Muscle of arm (tissue), 1 donor: ENCODE measurements at regions not wholly inside any gene's neighbourhood (a gene's known extent, or its start where the extent isn't known, plus 50 kb on each side); places are given as distances from the start of the nearest gene placed in this dataset.

ENCODE experiments used
- DNase-seq: peaks from one replicate; pipeline ENCODE4 v3.0.0-alpha.2; 2013

DNA sequence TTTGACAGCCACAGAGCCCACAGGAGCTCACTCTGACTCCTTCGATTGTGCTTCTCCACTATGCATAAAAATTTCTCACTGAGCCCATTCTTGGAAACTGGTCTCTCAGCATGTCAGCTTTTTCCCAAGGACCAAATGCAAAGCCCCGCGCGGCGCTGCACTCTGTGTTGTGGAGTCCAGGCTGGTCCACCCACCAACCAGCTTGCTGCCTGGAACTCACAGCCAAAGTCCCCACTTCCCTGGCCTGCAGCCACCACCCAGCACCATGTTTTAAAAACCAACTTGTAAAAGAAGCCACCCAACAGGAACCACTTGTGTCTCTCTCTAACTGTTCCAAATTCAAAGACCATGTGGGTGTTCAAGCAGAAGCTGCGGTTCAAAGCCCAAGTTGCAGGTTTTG, 124.4 kb downstream of the SPATA19 start:
- no peak for DNase-seq

DNA sequence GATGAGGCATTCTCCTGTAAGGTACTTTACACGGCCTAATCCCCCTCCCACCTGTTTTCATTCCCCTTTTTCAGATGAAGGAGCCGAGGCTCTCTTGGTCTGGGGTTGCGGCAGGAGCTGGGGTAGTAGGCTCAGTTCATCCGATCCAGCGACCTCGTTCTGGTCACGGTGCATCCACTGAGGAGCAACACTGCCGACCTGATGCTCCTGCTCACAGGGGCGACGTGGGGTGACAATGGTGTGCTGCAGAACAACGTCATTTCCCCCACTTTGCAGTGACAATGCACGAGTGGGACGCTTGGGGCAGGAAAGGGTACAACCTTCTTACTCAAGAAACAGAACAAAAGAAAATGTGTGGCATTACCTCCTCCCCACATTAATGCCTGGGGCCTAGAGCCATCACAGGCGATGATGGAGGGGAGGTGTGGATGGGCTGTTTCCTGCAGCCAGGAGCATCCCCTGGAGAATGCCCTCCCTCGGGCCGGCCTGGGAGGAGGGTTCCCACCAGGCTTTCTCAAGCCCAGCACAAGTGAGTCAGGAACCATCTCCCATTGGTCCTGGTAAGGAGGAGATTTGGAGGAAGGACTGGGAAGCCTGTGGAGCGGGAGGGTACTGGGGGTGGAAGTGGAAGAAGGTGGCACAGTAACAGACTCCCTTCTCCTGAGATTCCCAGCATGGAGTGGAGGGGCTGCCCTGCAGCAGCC, 125.6 kb downstream of the SPATA19 start:
- DNase-seq, result no peak

DNA sequence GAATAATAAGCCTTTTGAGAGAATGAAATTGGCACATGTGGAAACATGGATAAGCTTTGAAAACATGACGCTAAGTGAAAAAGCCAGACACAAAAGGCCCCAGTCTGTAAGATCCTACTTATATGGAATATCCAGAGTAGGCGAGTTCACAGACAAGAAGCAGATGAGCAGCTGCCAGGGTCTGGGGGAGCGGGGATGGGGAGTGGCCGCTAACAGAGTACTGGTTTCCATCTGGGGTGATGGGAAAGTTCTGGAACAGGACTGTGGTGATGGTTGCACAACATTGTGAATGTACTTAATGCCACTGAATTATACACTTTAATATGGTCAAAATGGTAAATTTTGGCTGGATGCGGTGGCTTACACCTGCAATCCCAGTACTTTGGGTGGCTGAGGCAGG, 126.5 kb downstream of the SPATA19 start:
- no peak for DNase-seq

DNA sequence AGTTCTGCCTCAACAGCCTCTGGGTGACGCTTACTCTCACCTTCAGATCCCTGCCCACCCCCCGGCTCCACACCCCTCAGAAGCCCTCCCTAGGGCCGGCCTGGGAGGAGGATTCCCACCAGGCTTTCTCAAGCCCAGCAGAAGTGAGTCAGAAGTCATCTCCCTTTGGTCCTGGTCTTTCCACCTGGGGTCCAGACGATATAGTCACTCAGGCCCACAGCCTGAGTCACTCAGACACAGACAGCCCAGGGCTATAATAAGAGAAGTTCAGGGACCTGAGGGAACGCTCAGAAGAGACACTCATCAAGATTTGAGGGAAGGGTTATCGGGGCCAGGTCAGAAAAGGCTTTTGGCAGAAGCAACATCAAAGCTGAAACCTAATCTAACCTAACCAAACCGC, 127.1 kb downstream of the SPATA19 start:
- no peak for DNase-seq

DNA sequence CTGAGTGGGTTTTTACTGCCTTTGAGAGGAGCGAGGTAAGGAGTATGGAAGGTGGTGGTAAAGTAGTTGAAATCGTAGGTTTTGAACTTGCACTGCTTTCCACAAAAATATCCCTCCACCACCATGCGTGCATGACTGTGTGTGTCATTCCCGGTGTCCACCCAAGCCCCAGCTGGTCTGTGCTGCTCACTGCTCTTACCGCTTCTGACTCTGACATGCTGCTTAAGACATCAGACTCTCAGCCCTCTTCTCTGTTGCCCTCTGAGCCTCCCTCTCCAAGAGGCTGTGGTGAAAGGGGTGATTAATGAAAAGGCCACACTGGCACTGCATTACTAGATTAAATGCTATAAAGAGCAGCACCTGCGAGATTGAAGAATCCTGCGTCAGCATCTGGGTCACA, 128.7 kb downstream of the SPATA19 start:
- DNase-seq, result no peak

DNA sequence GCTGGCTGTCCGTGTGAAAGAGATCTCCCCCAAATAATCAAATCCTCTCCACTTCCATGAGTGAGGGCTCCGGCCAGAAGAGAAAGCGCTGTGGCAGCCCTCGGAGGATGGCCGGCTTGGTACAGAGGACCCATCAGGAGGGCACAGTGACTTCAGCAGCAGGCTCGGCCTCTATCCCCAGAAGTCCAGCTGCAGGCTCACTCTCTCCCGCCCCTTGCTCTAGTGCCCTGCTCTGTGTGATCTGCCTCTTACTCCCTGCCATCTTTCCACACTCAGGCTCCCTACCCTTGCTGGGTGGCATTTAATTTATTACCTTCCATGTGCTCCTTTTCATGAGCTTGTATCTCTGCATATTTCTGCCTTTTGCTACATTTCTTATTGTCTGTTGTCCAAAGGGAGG, 129.7 kb downstream of the SPATA19 start:
- DNase-seq, result no peak

DNA sequence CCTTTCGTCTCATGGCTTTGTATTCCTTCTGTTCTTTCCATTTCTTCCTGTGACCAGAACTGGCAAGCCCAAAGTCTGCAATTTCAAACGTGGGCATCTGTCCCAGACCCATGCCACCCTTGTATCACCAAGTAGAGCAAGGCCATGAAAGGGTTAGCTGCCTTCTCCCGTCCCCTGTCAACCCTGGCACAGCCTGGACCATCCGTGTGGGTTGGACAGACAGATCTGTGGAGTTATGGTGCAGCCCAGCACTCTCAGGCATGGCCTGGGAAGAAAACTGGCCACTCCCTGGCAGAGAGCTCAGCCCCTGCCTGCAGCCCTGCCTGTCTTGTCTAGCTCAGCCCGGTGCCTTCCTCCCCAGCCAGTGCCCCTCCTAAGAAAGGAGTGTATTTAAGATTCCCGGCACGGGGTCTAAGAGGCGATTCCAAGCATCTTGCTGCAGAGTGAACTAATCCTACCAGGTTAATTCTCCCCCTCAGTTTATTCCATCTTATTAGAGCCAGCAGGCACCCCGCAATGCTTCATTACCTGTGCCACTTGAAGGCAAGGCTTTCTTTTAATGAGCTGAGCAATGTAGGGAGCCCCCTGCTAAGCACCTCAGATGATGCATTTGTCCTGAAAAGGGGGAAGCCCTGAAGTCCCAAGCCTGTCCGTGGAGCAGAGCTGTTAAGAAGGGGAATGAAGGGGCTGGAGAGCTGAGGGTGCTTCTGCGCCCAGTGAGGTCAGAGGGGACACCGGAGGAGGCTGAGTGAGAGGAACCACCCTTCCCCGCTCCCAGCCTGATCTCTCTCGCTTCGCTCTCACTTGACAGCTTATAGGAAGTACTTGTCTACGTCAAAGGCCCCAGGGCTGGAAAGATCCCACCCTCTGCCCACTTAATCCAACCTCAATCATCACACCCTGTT, 130.6 kb downstream of the SPATA19 start:
- no peak for DNase-seq

DNA sequence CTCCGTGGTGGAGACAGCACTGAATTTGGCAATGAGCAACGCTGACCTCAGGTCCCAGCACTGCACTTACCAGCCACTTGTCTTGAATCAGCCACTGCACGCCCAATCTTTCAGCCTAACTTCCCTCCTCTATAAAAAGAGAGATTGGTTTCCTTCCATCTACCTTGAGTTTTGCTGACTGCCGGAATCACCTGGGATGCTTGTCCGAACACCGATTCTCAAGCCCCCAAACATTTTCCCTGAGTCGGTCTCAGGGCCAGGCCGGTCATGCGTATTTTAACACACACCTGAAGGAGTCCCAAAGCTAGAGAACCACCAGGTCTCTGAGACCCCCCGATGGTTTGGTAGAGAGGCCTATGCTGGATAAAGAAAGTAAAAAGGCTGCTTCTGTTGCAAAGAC, 131.5 kb downstream of the SPATA19 start:
- no peak for DNase-seq

DNA sequence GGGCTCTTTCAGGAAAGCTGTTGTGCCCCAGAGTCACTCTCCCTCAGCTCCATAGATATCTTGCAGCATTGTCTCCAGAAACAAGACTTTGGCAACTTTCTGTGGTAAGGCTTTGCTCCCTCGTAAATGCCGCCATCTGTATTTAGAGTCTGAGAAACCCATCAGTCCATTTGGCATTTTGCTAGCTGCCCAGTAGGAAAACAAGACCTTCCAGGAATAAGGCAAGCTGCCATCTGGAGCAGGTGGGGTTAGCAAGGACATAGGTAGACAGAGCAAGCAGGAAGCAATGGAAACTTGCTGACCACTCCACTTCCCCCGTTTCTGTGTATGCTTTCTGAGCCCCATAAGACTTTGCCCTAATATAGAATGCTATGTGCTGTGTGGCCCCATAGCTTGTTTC, 131.9 kb downstream of the SPATA19 start:
- DNase-seq, result no peak

DNA sequence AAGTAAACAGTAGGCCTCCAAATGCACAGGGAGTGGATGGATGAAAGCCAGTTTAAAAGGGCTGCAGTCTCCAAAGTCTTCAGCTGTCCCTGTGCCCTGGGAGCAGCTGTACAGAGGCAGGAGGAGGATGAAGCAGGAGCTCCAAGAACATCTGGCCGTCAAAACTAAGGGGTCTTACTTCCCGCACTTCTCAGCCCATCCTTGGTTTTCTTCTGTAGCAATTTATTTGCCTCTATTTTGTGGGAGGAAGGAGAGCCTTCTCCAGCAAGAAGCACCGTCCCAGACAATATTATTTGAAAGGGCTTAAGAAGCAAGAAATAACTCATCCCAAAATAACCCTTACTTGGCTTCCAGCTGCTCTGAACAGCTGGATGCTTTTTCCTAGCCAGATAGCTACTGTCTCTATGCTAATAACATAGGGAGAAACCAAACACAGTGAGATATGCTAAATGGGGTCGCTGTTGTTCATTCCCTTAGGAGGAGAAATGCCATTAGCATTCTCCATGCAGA, 133.2 kb downstream of the SPATA19 start:
- DNase-seq, result peak; percentile 57

DNA sequence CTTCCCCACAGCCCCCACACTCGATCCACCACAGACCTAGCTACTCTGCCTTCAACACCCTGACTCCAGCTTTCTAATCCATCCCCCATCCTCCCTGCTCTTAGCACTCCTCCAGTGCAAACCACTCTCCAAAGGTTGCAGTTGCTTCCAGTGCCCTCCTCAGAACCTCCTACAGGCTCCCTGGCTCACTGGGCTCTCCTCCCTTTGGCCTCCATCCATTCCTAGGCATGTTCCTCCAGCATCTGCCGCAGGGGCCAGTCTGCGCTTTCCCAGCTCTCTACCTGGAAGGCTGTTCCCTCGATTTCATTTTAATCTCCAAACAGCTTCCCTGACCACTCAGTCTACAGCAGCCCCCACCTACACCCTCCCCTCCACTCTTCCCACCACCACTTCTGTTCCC, 133.8 kb downstream of the SPATA19 start:
- no peak for DNase-seq

DNA sequence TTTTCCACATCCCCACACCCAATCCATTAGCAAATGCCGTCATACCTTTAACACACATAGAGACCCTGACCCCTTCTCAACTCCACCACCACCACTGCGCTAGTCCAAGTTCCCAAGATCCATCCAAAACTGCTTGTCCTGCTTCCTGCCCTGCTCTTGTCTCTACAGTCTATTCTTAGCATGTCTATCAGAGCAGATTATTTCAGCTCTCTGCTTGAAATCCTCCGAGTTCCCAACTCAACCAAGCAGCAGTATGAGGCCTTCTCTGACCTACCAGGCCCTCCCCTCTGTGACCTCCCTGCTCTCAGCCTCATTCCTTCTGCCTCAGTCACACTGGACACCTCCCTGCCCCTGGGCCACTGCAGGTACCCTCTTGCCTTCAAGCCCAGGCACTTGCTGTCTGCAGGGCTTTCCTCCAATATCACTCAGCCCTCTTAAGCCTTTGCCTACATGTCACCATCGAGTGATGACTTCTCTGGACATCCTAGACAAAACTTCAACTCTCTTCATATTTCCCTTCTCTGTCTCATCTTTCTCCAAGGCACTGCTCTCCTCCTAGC, 134.6 kb downstream of the SPATA19 start:
- no peak for DNase-seq

DNA sequence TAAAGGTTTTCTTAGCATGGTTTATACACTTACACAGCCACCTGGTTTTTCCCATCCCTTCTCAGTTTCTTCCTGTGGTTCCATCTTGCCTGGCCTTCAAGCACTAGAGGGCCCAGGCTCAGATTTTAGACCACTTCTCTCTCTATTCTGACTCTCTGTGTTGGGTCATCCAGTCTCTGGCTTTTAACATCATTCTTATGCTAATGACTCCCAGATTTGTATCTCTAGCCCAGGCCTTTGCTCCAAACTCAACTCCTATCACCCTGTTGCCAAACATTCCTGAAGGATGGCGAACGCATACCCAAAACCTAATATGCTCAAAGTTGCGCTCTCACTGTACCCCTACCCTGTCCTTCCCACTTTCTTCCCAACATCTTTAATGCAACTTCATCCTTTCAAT, 135.1 kb downstream of the SPATA19 start:
- no peak for DNase-seq

DNA sequence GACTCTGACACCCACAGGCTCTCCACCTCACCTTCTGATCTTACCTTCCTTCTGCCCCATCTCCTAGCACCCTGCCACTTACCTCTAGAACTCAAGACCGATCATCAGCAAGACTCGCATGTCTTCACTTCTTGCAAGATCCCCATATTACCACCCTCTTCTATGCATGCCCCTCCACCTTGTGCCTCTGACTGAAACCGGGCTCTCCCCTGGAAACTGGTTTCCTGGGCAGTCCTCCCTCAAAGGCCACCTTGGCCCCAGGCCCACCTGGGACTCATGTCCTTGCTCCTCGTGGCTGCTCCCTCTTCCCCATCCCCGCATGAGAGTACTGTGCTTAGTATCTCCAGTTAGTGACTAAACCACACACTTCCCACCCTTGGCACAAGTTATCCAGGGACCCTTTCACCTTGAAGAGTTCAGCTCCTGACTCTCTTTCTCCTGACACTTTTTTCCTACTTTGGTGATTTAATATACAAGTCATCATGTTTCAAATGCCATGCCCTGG, 136.7 kb downstream of the SPATA19 start:
- no peak for DNase-seq

DNA sequence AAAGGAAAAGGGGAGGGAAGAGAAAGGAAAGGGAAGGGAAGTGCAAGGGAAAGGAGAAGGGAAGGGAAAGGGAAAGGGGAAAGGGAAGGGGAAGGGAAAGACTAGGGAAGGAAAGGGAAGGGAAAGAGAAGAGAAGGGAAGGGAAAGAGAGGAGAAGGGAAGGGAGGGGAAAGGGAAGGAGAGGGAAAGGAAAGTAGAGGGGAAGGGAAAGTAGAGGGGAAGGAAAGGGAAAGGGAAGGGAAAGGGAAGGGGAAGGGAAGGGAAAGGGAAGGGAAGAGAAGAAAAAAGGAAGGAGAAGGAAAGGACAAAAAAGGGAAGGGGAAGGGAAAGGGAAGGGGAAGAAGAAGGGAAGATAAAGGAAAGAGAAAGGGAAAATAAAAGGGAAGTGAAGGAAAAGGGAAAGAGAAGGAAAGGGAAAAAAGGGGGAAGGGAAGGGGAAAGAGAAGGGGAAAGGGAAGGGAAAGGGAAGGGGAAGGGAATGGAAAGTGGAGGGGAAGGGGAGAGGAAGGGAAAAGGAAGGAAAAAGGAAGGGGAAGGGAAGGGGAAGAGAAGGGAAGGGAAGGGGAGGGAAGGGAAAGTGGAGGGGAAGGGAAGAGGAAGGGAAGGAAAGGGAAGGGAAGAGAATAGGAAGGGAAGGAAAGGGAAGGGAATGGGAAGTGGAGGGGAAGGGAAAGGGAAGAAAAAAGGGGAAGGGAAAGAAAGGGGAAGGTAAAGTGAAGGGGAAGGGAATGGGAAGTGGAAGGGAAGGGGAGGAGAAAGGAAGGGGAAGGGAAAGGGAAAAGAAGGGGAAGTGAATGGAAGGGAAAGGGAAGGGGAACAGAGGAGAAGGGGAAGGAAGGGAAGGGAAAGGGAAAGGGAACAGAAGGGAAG, 138.2 kb downstream of the SPATA19 start:
- no peak for DNase-seq

DNA sequence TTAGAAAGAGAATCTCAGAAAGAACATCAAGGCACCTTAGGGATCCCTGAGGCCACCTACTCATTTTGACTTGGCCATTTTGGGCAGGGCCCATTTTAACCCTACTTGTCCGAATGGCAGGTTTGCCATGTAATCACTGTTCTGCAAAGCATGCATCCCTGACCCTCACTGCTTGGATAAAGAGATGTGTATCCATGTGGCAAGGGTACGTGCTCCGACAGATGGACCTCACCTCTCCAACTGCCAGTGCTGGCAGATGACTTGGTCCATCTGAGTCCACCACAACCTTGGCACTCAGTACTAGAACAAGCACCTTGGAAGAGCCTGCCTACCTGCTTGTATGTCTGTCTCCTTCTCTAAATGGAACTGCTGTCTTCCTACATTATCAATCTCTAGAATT, 139.4 kb downstream of the SPATA19 start:
- DNase-seq, result no peak

DNA sequence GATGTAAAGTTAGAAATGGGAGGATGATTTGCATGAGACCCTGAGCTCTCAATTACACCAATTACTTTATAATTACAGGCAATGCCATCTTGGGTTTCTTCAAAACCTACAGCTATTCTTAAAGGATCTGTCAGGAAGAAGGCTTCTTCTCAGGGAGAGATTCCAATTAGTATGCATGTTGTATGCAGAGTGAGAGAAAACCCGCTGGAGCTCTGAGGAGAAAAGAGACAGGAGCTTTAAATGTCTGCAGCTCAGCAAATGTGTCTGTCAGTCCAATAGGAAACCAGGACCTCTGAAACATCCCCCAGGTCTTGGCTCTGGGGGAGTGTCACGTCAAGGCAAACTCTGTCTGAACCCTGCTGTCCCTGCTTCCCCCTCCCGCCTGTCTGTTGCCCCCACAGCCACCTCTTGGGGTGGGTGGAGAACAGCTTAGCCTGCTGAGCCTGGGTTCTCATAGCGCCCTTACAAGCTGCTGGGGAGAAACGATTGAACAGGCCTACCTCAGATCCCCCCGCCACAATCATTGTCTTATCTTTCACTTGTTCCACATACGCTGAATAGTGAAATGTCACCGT, 140.2 kb downstream of the SPATA19 start:
- no peak for DNase-seq

DNA sequence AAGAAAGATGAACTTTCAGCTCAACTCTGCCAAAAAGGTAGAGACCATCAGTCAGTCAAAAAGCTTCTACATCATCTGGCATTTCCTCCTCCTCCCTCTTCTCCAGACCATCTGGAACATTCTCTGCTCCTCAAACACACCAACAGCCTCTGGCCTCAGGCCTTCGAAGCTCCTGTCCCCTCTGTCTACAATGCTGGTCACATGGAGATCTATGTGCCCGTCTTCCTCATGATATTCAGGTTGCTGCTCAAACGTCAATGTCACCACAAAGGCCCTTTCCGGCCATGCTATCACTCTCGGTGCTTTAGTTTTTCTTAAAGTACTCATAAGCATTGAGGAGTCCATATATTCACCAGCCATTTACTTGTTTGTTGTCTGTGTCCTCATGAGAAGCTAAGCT, 146.2 kb downstream of the SPATA19 start:
- DNase-seq, result no peak

DNA sequence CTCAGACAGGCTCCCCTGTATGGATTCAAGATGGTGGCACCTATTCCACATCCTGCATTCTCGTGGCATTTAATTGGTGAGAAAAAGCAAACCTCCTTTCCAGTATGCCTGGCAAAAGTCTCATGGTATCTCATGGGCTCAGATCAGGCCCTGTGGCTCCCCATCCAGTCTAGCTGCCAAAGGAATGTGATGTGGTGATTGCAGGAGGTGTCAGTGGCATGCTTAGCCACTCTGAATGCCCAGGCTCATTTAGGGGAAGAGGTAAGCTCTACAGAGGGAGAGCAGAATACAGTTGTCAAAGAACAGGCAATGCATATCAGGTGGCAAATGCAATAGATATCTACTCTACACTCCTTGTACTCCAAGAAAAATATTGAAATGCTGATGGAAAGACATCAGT, 146.7 kb downstream of the SPATA19 start:
- no peak for DNase-seq

DNA sequence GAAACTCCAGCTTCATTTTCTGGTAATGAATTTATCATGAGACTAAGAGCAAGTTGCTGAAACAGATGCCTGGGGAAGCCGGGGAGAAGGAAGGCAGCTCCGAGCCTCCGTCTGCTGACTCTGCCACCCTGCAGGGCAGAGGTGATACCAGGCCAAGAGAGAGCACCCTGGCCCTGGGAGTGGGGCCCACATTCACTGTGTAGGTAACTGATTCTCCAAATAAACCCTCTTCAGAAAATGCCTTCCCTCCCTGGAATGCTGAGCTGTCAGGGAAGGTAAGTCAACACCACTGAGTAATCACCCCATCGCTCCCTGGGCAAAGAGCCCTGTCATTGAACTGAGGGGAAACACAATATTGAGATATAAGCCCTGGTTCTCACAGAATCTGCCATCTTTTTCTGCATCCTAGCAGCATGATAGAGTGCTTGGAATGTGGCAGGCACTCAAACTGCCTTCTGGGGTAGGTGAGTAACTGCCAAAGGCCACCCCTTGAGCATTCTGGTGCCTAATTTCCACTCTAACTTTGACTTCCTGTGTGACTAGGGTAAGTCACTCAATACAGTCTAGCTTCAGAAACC, 147.6 kb downstream of the SPATA19 start:
- no peak for DNase-seq

DNA sequence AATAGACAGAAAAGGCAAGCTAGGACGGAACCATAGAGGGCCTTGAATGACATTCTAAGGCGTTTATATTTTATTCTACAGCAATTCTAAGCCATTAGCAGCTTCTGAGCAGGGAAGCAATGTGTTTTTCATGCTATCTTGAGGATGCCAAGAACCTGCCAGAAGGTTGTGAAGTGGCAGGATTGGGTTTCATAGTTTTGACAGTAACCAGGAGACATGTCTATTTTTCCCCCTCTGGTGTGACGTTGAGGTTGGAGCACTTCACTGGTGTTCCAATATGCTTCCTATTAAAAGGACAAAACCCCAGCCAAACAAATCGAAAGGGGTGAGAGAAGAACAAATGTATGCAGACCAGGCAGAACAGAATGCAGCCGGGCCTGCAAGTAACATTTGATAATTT, 148.2 kb downstream of the SPATA19 start:
- DNase-seq, result peak; percentile 44
